Smooth muscle cell (in vitro differentiated cells): ENCODE measurements at regions not wholly inside any gene's neighbourhood (a gene's known extent, or its start where the extent isn't known, plus 50 kb on each side); places are given as distances from the start of the nearest gene placed in this dataset.

Source experiments
- DNase-seq: peaks from one replicate; lab custom pipeline; 2025; ENCODE audit not compliant: unreplicated experiment; lab: John Stamatoyannopoulos, UW
- H2AFZ ChIP-seq: fragments of 200-600 bp; sonication (generic); 2 replicates; pipeline ENCODE4 v1.6.0; 2016; ENCODE audit warnings: antibody characterized with exemption, low read depth, mild to moderate bottlenecking
- H3F3A ChIP-seq: fragments of 200-600 bp; sonication (generic); 2 replicates; pipeline ENCODE4 v1.6.0; 2017; ENCODE audit warnings: antibody characterized with exemption, low read depth
- H3K27ac ChIP-seq: fragments of 200-600 bp; sonication (generic); 2 replicates; pipeline ENCODE4 v1.5.1; 2016; ENCODE audit warnings: low read depth, mild to moderate bottlenecking
- H3K27me3 ChIP-seq: fragments of 200-600 bp; sonication (generic); 2 replicates; pipeline ENCODE4 v1.6.1; 2016; ENCODE audit warnings: low read depth, mild to moderate bottlenecking
- H3K36me3 ChIP-seq: fragments of 200-600 bp; sonication (generic); 2 replicates; pipeline ENCODE4 v1.5.1; 2016; ENCODE audit warnings: low read depth
- H3K4me1 ChIP-seq: fragments of 200-600 bp; sonication (generic); 2 replicates; pipeline ENCODE4 v1.5.1; 2016; ENCODE audit warnings: low read depth
- H3K4me2 ChIP-seq: fragments of 200-600 bp; sonication (generic); 2 replicates; pipeline ENCODE4 v1.6.0; 2016; ENCODE audit warnings: mild to moderate bottlenecking
- H3K4me3 ChIP-seq: fragments of 200-600 bp; sonication (generic); 2 replicates; pipeline ENCODE4 v1.5.1; 2016; ENCODE audit warnings: mild to moderate bottlenecking
- H3K79me2 ChIP-seq: fragments of 200-600 bp; sonication (generic); 2 replicates; pipeline ENCODE4 v1.6.0; 2016; ENCODE audit warnings: low read depth, mild to moderate bottlenecking
- H3K9ac ChIP-seq: fragments of 200-600 bp; sonication (generic); 2 replicates; pipeline ENCODE4 v1.6.0; 2016; ENCODE audit warnings: low read depth
- H3K9me3 ChIP-seq: fragments of 200-600 bp; sonication (generic); replicated peaks from 2 replicates; pipeline ENCODE4 v1.5.1; 2016; ENCODE audit warnings: low read depth
- H4K20me1 ChIP-seq: fragments of 200-600 bp; sonication (generic); 2 replicates; pipeline ENCODE4 v1.6.0; 2016; ENCODE audit warnings: low read depth
- WGBS: methylation state at CpG from one replicate; pipeline ENCODE4 v1.1.7; 2016; ENCODE audit warnings: low lambda C conversion rate; 5-methylcytosine and 5-hydroxymethylcytosine counted together
- TF ChIP-seq, protein P1 (sequence below): fragments of 200-600 bp; sonication (generic); IDR thresholded peaks from 2 replicates; pipeline ENCODE4 v1.5.1; 2017; ENCODE audit warnings: borderline replicate concordance, mild to moderate bottlenecking, antibody characterized with exemption; ENCODE audit not compliant: insufficient read depth, poor library complexity, severe bottlenecking

DNA sequence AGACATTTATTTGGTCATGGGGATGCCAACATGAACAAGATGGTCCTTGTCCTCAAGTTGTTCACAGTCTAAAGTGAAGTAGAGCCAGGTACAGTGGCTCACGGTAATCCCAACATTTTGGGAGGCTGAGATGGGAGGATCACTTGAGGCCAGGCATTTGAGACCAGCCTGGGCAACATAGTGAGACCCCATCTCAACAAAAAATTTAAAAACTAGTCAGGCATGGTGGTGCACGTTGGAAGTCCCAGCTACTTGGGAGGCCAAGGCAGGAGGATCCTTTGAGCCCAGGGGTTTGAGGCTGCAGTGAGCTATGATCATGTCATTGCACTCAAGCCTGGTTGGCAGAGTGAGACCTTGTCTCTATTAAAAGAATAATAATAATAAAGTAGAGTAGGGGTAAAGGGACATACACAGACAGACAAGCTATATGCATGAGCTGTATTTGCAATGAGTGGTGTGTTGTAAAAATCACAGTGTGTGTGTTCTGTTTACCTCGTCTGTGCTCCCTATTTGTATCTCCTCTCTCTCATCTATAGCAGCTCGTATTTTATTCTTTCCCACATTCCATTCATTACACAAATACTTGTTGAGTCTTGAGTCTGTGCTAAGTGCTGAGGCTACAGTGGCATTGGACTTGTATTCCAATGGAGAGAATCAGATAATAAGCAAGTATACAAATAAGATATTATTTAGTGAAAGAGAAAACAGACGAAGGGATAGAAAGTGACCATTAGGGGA is 73.9 kb upstream of the DHX40 start:
- H2AFZ ChIP-seq: no peak overlapping the region
- WGBS: 47% methylated on average over 5 of the region's 5 CpGs
- H3K36me3 ChIP-seq: no peaks in the 10 kb centered on the region
- no peak for DNase-seq
- H3K4me2 ChIP-seq: no peak overlapping the region
- H3K79me2 ChIP-seq: no peaks in the 10 kb centered on the region
- H4K20me1 ChIP-seq: no peaks in the 10 kb centered on the region
- H3K4me1 ChIP-seq: no peaks in the 10 kb centered on the region
- H3K4me3 ChIP-seq: no peak overlapping the region
- H3K9ac ChIP-seq: no peak overlapping the region
- TF ChIP-seq, protein P1, sequence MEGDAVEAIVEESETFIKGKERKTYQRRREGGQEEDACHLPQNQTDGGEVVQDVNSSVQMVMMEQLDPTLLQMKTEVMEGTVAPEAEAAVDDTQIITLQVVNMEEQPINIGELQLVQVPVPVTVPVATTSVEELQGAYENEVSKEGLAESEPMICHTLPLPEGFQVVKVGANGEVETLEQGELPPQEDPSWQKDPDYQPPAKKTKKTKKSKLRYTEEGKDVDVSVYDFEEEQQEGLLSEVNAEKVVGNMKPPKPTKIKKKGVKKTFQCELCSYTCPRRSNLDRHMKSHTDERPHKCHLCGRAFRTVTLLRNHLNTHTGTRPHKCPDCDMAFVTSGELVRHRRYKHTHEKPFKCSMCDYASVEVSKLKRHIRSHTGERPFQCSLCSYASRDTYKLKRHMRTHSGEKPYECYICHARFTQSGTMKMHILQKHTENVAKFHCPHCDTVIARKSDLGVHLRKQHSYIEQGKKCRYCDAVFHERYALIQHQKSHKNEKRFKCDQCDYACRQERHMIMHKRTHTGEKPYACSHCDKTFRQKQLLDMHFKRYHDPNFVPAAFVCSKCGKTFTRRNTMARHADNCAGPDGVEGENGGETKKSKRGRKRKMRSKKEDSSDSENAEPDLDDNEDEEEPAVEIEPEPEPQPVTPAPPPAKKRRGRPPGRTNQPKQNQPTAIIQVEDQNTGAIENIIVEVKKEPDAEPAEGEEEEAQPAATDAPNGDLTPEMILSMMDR: no peak
- no peaks in the 10 kb centered on the region for H3K27me3 ChIP-seq
- H3K27ac ChIP-seq: no peak overlapping the region
- H3K9me3 ChIP-seq: no peaks in the 10 kb centered on the region
- no peaks in the 10 kb centered on the region for H3F3A ChIP-seq

DNA sequence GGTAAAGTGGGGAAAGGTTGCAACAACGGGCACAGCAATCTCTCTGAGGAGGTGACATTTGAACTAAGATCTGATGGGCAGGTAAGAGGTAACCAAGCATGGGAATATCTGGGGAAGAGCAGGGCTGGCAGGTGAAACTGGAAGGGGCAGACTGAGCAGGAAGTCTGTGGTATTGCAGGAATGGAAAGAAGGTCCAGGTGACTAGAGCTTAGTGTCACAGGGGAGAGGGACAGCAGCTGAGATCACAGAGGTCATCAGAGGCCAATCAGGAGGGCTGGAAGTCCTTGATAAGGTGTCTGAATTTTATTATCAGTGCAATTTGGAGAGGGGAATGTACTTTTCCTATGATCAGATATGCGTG is 73.3 kb upstream of the DHX40 start:
- Histone ChIP-seq H3F3A (no peaks in the 10 kb centered on the region), H3K4me1 (no peaks in the 10 kb centered on the region), H3K79me2 (no peaks in the 10 kb centered on the region), H3K36me3 (no peaks in the 10 kb centered on the region), H4K20me1 (no peaks in the 10 kb centered on the region), H3K9ac (no peak overlapping the region), H2AFZ (no peak overlapping the region), H3K4me3 (no peak overlapping the region), H3K27ac (no peak overlapping the region), H3K27me3 (no peaks in the 10 kb centered on the region), H3K4me2 (no peak overlapping the region), H3K9me3 (no peaks in the 10 kb centered on the region)
- DNase-seq: no peak
- 78% methylated on average over 2 of the region's 2 CpGs for WGBS
- TF ChIP-seq, protein P1: no peak

DNA sequence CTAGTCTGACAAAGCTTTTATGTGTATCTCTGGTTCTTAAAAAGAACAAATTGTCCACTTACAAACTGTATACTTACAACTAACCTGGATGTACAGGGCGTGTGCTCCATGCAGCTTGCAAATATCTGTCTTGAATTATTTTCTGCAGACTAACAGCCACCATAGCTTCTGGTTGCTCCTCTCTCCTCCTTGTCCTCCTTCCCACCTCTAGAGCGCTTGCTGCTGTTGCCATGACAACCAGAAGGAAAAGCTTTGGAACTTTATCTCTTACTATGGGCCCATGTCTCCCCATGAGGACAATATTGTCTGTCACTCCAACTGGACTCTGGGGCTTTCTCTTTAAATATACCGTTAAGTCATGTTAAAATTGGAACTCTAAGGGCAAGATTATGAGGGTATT is 71.5 kb upstream of the DHX40 start:
- H3K79me2 ChIP-seq: no peaks in the 10 kb centered on the region
- no peak overlapping the region for H3K4me3 ChIP-seq
- no peak overlapping the region for H3K27ac ChIP-seq
- H3K27me3 ChIP-seq: no peaks in the 10 kb centered on the region
- no peaks in the 10 kb centered on the region for H3K4me1 ChIP-seq
- H2AFZ ChIP-seq: no peak overlapping the region
- H3K4me2 ChIP-seq: no peak overlapping the region
- TF ChIP-seq, protein P1: no peak
- H3F3A ChIP-seq: no peaks in the 10 kb centered on the region
- no peaks in the 10 kb centered on the region for H3K36me3 ChIP-seq
- H3K9ac ChIP-seq: no peak overlapping the region
- no peak for DNase-seq
- H3K9me3 ChIP-seq: no peaks in the 10 kb centered on the region
- H4K20me1 ChIP-seq: no peaks in the 10 kb centered on the region
- 81% methylated on average over 3 of the region's 3 CpGs for WGBS

DNA sequence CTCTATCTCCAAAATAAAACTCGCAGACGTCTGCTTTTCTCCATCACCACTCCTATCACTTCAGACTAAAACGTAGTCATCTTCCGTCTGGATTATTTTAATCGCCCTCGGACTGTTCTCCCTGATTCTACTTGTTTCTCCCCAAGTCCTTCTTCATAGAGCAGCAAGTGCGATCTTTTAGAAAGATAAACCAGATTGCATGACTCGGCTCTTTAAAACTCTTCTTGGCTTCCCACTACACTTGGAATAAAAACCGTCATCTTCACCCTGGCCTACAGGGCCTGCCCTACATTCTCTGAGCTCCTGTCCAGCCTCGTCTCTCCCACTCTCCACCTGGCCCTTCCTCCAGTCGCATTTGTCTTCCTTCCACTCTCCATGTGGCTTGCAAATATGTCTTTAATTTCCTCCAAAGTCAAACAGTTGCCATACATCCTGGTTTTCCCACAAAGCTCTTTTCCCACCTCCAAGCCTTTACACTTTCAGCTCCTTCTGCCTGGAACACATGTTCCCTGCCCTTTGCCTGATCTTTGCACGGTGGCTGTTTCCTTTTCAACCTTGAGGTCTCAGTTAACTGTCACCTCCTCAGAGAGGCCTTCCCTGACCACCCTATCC is 70.5 kb upstream of the DHX40 start:
- Histone ChIP-seq H3K79me2 (no peaks in the 10 kb centered on the region), H3K4me2 (no peak overlapping the region), H3K4me3 (no peak overlapping the region), H3K27ac (no peak overlapping the region), H3K9ac (no peak overlapping the region), H3K27me3 (no peaks in the 10 kb centered on the region), H3K36me3 (no peaks in the 10 kb centered on the region), H3K9me3 (no peaks in the 10 kb centered on the region), H3F3A (no peaks in the 10 kb centered on the region), H4K20me1 (no peaks in the 10 kb centered on the region), H2AFZ (no peak overlapping the region), H3K4me1 (no peaks in the 10 kb centered on the region)
- TF ChIP-seq, protein P1: no peak
- DNase-seq: no peak
- WGBS: 78% methylated on average over 12 of the region's 12 CpGs
